Kidney (tissue), 13 donors: ENCODE measurements at regions not wholly inside any gene's neighbourhood (a gene's known extent, or its start where the extent isn't known, plus 50 kb on each side); places are given as distances from the start of the nearest gene placed in this dataset.
"Not testable (repeated sequence)": the region's sequence is repeated elsewhere in the genome, so short reads cannot be mapped to it uniquely, and the experiment has no call there.

Experiments
- DNase-seq, 5 donors: peaks; one replicate each; pipeline ENCODE4 v3.0.0-alpha.2; 2013 to 2020
- FAIRE-seq: peaks from 2 replicates; lab custom pipeline; 2012; peaks lifted over from hg19 to GRCh38; lab: Jason Lieb, UNC
- H3K27ac ChIP-seq, 2 donors: one replicate each; pipeline ENCODE4 v1.7.0; 2013; ENCODE audit warnings: low read depth in 2 of 2, low read length in 2 of 2, inconsistent platforms in 1 of 2
- H3K27me3 ChIP-seq: one replicate; pipeline ENCODE4 v1.7.1; 2013; ENCODE audit warnings: low read length, inconsistent platforms; ENCODE audit not compliant: control insufficient read depth, insufficient read depth
- H3K36me3 ChIP-seq, 3 donors: one replicate each; pipeline versions ENCODE4 v1.7.0 to v1.7.1; 2013; ENCODE audit warnings: low read length in 3 of 3, control low read depth in 1 of 3, inconsistent platforms in 1 of 3; ENCODE audit not compliant: insufficient read depth in 3 of 3, control insufficient read depth in 2 of 3
- H3K4me1 ChIP-seq, 3 donors: one replicate each; pipeline versions ENCODE4 v1.7.0 to v1.7.1; 2013; ENCODE audit warnings: low read length in 3 of 3, inconsistent platforms in 1 of 3, low read depth in 1 of 3; ENCODE audit not compliant: control insufficient read depth in 2 of 3, insufficient read depth in 2 of 3
- H3K4me3 ChIP-seq, 3 donors: one replicate each; pipeline versions ENCODE4 v1.7.0 to v1.8.1; 2013; ENCODE audit warnings: low read length in 3 of 3, control low read depth in 1 of 3, inconsistent platforms in 1 of 3
- H3K9ac ChIP-seq, 3 donors: one replicate each; pipeline versions ENCODE4 v1.7.0 to v1.7.1; 2013; ENCODE audit warnings: low read length in 3 of 3, control low read depth in 1 of 3, inconsistent platforms in 1 of 3
- H3K9me3 ChIP-seq, 3 donors: one replicate each; pipeline versions ENCODE4 v1.7.0 to v1.7.1; 2013; ENCODE audit warnings: low read length in 3 of 3, control low read depth in 1 of 3, inconsistent platforms in 1 of 3; ENCODE audit not compliant: control insufficient read depth in 2 of 3, insufficient read depth in 1 of 3
- intact Hi-C: fragments of 100-400 bp; cut with DNase I; formaldehyde crosslinking; loops from one replicate; pipeline ENCODE4 v1.11.1; 2022
- TF ChIP-seq, protein P1 (sequence below): IDR thresholded peaks from 3 replicates; pipeline ENCODE4 v1.5.1; 2012; ENCODE audit warnings: mild to moderate bottlenecking, moderate library complexity, borderline replicate concordance; ENCODE audit not compliant: insufficient read depth; ENCODE audit errors: extremely low read depth
- donor health status: control.
- donor health status: control.
- donor health status: control.
- donor health status: control.
- donor health status: control.
- donor health status: DM: yes; HTN: yes; CAD: no.
- donor health status: Normal renal cell carcinoma (clear cell type).

DNA sequence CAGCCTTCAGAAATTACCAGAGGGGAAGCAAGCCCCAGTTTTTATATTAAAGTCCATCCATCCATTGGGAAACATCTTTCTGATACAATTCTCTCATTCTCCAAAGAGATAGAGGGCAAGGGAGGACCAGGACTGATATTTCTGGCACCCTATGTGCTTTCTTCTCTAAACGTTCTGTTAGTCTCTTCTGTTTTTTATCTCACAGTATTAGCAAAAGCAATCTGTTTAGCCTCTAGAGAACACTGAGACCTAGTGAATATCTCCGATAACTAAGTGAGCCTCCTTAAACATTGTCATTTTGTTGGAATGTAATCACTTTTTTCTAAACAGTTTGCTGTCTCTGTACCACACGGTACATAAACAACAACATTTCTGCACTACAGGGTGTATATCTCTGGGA is 464.6 kb downstream of the JRKL start:
- FAIRE-seq (no peak), DNase-seq (no peak)
- no peaks in the 10 kb centered on the region for H3K9me3 ChIP-seq
- TF ChIP-seq, protein P1, sequence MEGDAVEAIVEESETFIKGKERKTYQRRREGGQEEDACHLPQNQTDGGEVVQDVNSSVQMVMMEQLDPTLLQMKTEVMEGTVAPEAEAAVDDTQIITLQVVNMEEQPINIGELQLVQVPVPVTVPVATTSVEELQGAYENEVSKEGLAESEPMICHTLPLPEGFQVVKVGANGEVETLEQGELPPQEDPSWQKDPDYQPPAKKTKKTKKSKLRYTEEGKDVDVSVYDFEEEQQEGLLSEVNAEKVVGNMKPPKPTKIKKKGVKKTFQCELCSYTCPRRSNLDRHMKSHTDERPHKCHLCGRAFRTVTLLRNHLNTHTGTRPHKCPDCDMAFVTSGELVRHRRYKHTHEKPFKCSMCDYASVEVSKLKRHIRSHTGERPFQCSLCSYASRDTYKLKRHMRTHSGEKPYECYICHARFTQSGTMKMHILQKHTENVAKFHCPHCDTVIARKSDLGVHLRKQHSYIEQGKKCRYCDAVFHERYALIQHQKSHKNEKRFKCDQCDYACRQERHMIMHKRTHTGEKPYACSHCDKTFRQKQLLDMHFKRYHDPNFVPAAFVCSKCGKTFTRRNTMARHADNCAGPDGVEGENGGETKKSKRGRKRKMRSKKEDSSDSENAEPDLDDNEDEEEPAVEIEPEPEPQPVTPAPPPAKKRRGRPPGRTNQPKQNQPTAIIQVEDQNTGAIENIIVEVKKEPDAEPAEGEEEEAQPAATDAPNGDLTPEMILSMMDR: no peak
- H3K4me1 ChIP-seq: no peaks in the 10 kb centered on the region
- no peak overlapping the region for H3K9ac ChIP-seq
- H3K36me3 ChIP-seq: no peaks in the 10 kb centered on the region
- H3K27me3 ChIP-seq: no peaks in the 10 kb centered on the region
- H3K4me3 ChIP-seq: no peak overlapping the region
- no peak overlapping the region for H3K27ac ChIP-seq
- intact Hi-C loops: no loop called here

DNA sequence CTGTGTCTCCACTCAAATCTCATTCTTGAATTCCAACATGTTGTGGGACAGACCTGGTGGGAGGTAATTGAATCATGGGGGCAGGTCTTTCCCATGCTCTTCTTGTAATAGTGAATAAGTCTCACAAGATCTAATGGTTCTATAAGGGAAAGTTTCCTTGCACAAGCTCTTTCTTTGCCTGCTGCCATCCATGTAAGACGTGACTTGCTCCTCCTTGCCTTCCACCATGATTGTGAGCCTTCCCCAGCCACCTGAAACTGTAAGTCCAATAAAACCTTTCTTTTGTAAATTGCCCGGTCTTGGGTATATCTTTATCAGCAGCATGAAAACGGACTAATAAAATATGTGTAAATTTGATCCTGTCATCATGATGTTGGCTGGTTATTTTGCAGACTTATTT is 471.9 kb downstream of the JRKL start:
- intact Hi-C loops, H3K9me3 ChIP-seq, H3K27me3 ChIP-seq, H3K4me3 ChIP-seq, FAIRE-seq, H3K4me1 ChIP-seq, H3K9ac ChIP-seq, H3K36me3 ChIP-seq, DNase-seq, H3K27ac ChIP-seq: not testable (repeated sequence)

DNA sequence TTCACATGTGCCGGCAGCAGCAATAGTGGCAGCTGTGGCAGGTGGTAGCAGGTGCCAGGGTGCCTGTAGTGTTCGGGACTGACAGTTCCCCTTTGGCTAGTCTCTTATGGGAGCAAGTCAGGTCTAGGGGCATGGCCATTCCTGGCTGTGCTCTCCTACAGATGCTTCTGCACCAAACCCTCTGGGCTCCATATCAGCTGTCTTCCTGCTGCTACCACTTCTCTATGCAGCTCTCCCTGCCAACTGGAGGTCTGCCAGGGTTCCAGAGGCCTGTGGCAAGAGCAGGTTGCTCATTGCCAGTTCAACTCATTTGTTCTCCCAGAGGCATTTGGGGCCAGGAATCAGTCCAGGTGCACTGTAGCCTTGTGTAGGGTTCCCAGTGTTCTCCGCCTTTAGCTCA is 473.7 kb downstream of the JRKL start:
- Histone ChIP-seq H3K36me3 (no peaks in the 10 kb centered on the region), H3K4me3 (no peak overlapping the region), H3K9ac (no peak overlapping the region), H3K27me3 (no peaks in the 10 kb centered on the region), H3K27ac (no peak overlapping the region), H3K9me3 (peaks cover 0 to 3% (median 0%) of the 10 kb centered on the region in 3 donors), H3K4me1 (no peaks in the 10 kb centered on the region)
- DNase-seq (no peak), FAIRE-seq (no peak)
- TF ChIP-seq, protein P1: no peak
- intact Hi-C loops: no loop called here

DNA sequence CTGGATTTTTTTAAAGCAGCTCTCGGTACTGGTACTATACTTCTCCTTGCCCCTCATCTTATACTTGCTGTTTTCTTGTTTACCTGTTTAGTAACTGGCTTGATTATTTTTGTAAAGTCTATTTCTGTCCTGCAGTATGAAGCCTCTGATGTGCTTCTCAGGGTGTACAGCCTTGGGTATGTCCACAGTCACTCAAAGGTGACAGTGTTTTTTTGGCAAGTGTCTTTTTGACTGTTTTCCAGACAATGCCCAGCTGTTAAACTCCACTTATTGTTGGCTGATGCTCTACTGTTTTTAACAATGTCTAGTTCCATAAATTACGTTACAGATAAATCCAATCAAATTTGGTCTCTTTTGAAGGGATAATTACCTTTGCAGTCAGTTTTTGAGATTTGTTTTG is 475.2 kb downstream of the JRKL start:
- no peaks in the 10 kb centered on the region for H3K4me1 ChIP-seq
- H3K36me3 ChIP-seq: no peaks in the 10 kb centered on the region
- intact Hi-C loops: no loop called here
- no peak overlapping the region for H3K4me3 ChIP-seq
- no peaks in the 10 kb centered on the region for H3K27me3 ChIP-seq
- FAIRE-seq: no peak
- peaks cover 0 to 3% (median 0%) of the 10 kb centered on the region in 3 donors for H3K9me3 ChIP-seq
- H3K27ac ChIP-seq: no peak overlapping the region
- TF ChIP-seq, protein P1: no peak
- DNase-seq: no peak
- no peak overlapping the region for H3K9ac ChIP-seq
